ENCODE measurements at regions not wholly inside any gene's neighbourhood (a gene's known extent, or its start where the extent isn't known, plus 50 kb on each side); places are given as distances from the start of the nearest gene placed in this dataset.

DNA sequence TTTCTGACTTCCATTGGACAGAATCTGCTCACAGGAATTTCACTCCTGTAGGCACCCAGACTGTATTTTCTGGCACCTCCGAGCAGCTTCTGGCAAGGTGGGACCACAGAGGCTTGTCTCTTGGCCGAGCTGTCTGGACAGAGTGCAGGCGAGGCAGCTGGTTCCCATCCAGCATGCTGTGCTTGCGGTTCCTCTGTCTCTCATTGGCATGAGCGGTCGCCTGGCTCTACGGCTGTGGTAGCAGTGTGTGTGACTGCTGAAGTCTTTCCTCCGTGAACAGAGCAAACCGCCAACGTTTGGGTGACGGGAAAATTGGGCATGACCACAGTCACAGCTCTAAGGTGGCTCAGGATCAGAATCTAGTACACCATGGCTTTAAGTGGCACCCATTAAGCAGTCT is 411.7 kb upstream of the NETO1 start:
- TF ChIP-seq, protein P1, sequence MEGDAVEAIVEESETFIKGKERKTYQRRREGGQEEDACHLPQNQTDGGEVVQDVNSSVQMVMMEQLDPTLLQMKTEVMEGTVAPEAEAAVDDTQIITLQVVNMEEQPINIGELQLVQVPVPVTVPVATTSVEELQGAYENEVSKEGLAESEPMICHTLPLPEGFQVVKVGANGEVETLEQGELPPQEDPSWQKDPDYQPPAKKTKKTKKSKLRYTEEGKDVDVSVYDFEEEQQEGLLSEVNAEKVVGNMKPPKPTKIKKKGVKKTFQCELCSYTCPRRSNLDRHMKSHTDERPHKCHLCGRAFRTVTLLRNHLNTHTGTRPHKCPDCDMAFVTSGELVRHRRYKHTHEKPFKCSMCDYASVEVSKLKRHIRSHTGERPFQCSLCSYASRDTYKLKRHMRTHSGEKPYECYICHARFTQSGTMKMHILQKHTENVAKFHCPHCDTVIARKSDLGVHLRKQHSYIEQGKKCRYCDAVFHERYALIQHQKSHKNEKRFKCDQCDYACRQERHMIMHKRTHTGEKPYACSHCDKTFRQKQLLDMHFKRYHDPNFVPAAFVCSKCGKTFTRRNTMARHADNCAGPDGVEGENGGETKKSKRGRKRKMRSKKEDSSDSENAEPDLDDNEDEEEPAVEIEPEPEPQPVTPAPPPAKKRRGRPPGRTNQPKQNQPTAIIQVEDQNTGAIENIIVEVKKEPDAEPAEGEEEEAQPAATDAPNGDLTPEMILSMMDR (conservative IDR thresholded peaks at IDR 0.05; ENCODE audit: low read length), result no peak
- TF ChIP-seq EZH2phosphoT487 (IDR thresholded peaks at IDR 0.05; ENCODE audit: borderline replicate concordance), result no peak

Data from Loucy (cell line).